Gastroesophageal sphincter (tissue), 4 donors: ENCODE measurements at regions not wholly inside any gene's neighbourhood (a gene's known extent, or its start where the extent isn't known, plus 50 kb on each side); places are given as distances from the start of the nearest gene placed in this dataset.

ENCODE experiments used
- ATAC-seq: fragments of 150-250 bp; one replicate; pipeline ENCODE4 v1.9.1; 2016; ENCODE audit warnings: mild to moderate bottlenecking, moderate library complexity
- H3K27ac ChIP-seq, 4 donors: fragments of 200-600 bp; sonication (generic) in 3 of 4; 1 replicate in 3 of 4; 2 replicates in 1 of 4; pipeline ENCODE4 v1.5.1; 2016 to 2019
- H3K27me3 ChIP-seq: fragments of 200-600 bp; sonication (generic); one replicate; pipeline ENCODE4 v1.5.1; 2019
- H3K36me3 ChIP-seq, 2 donors: fragments of 200-600 bp; sonication (generic); one replicate each; pipeline ENCODE4 v1.5.1; 2019; ENCODE audit warnings: control low read depth in 1 of 2
- H3K4me1 ChIP-seq, 3 donors: fragments of 200-600 bp; sonication (generic); 1 replicate in 2 of 3; 2 replicates in 1 of 3; pipeline ENCODE4 v1.5.1; 2016 to 2019; ENCODE audit warnings: control low read depth in 2 of 3
- H3K4me3 ChIP-seq, 2 donors: fragments of 200-600 bp; sonication (generic); one replicate each; pipeline ENCODE4 v1.5.1; 2019; ENCODE audit warnings: mild to moderate bottlenecking in 1 of 2, moderate library complexity in 1 of 2
- H3K9me3 ChIP-seq, 3 donors: fragments of 200-600 bp; sonication (generic); one replicate each; pipeline ENCODE4 v1.5.1; 2017 to 2019; ENCODE audit warnings: control low read depth in 2 of 3
- CTCF ChIP-seq, 4 experiments: fragments of 200-600 bp in 2 of 4; fragments of 450-650 bp in 2 of 4; sonication (generic) in 1 of 4; IDR thresholded peaks; one replicate each; pipeline ENCODE4 v1.5.1; 2017 to 2019; ENCODE audit warnings: antibody characterized with exemption in 4 of 4, mild to moderate bottlenecking in 2 of 4, moderate library complexity in 2 of 4
- EP300 ChIP-seq: sonication (generic); formaldehyde crosslinking; IDR thresholded peaks from one replicate; pipeline ENCODE4 v1.6.1; 2017; ENCODE audit warnings: antibody characterized with exemption, mild to moderate bottlenecking
- POLR2A ChIP-seq, 2 donors: fragments of 450-650 bp; IDR thresholded peaks; one replicate each; pipeline ENCODE4 v1.6.1; 2017; ENCODE audit warnings: antibody characterized with exemption in 2 of 2, mild to moderate bottlenecking in 2 of 2, moderate library complexity in 1 of 2
- POLR2AphosphoS5 ChIP-seq: sonication (generic); formaldehyde crosslinking; IDR thresholded peaks from one replicate; pipeline ENCODE4 v1.6.1; 2017; ENCODE audit warnings: antibody characterized with exemption
- WGBS, 2 donors: methylation state at CpG; one replicate each; pipeline ENCODE4 v1.1.5; 2018; ENCODE audit warnings: low coverage in 1 of 2; 5-methylcytosine and 5-hydroxymethylcytosine counted together

GRCh38 chr2:152250421-152251100, 75.0 kb upstream of the STAM2 start:
- Histone ChIP-seq H3K9me3 (no peaks in the 10 kb centered on the region), H3K4me3 (no peak overlapping the region), H3K27me3 (no peaks in the 10 kb centered on the region), H3K4me1 (peaks cover 0 to 10% (median 0%) of the 10 kb centered on the region in 3 donors), H3K36me3 (no peaks in the 10 kb centered on the region), H3K27ac (no peak overlapping the region)
- 60 to 94% methylated on average over 2 to 3 of the region's 3 CpGs for WGBS, 2 donors
- TF ChIP-seq POLR2AphosphoS5 (no peak), EP300 (no peak), CTCF (IDR thresholded peaks at IDR 0.05) (no peak), POLR2A (IDR thresholded peaks at IDR 0.05) (no peak)
- no peak for ATAC-seq

GRCh38 chr2:152251211-152251610, 75.6 kb upstream of the STAM2 start:
- ATAC-seq, result no peak
- Histone ChIP-seq H3K36me3 (no peaks in the 10 kb centered on the region), H3K4me3 (no peak overlapping the region), H3K27ac (no peak overlapping the region), H3K27me3 (no peaks in the 10 kb centered on the region), H3K4me1 (peaks cover 0 to 5% (median 0%) of the 10 kb centered on the region in 3 donors), H3K9me3 (no peaks in the 10 kb centered on the region)
- 31 to 39% methylated on average over 3 of the region's 3 CpGs for WGBS, 2 donors
- no peak for TF ChIP-seq POLR2AphosphoS5
- TF ChIP-seq POLR2A (IDR thresholded peaks at IDR 0.05), result no peak
- TF ChIP-seq CTCF (IDR thresholded peaks at IDR 0.05), result no peak
- TF ChIP-seq EP300, result no peak

GRCh38 chr2:152251811-152252210, 76.2 kb upstream of the STAM2 start:
- no peak for ATAC-seq

GRCh38 chr2:152254486-152254885, 78.9 kb upstream of the STAM2 start:
- no peaks in the 10 kb centered on the region for H3K9me3 ChIP-seq
- TF ChIP-seq POLR2A (IDR thresholded peaks at IDR 0.05) (no peak), EP300 (no peak), POLR2AphosphoS5 (no peak), CTCF (IDR thresholded peaks at IDR 0.05) (no peak)
- H3K27ac ChIP-seq, result no peak overlapping the region
- no peak overlapping the region for H3K4me3 ChIP-seq
- WGBS, 2 donors, result 89 to 96% methylated on average over 3 of the region's 3 CpGs
- H3K36me3 ChIP-seq, result no peaks in the 10 kb centered on the region
- H3K27me3 ChIP-seq, result no peaks in the 10 kb centered on the region
- no peak for ATAC-seq
- H3K4me1 ChIP-seq, result no peaks in the 10 kb centered on the region

More at GRCh38 chr2:152251811-152252210, 76.2 kb upstream of the STAM2 start:
- H3K36me3 ChIP-seq, result no peaks in the 10 kb centered on the region
- H3K4me3 ChIP-seq, result no peak overlapping the region
- H3K4me1 ChIP-seq, result no peaks in the 10 kb centered on the region
- WGBS, 2 donors, result 68 to 75% methylated on average over 2 of the region's 2 CpGs
- no peak for TF ChIP-seq CTCF (IDR thresholded peaks at IDR 0.05)
- TF ChIP-seq POLR2AphosphoS5, result no peak
- no peak for TF ChIP-seq EP300
- TF ChIP-seq POLR2A (IDR thresholded peaks at IDR 0.05), result no peak
- no peaks in the 10 kb centered on the region for H3K9me3 ChIP-seq
- H3K27me3 ChIP-seq, result no peaks in the 10 kb centered on the region
- no peak overlapping the region for H3K27ac ChIP-seq

GRCh38 chr2:152254976-152255375, 79.4 kb upstream of the STAM2 start:
- ATAC-seq, result no peak
- Histone ChIP-seq H3K27ac (no peak overlapping the region), H3K4me3 (no peak overlapping the region), H3K36me3 (no peaks in the 10 kb centered on the region), H3K4me1 (no peaks in the 10 kb centered on the region), H3K9me3 (no peaks in the 10 kb centered on the region), H3K27me3 (no peaks in the 10 kb centered on the region)
- no peak for TF ChIP-seq POLR2AphosphoS5
- TF ChIP-seq CTCF (IDR thresholded peaks at IDR 0.05), result no peak
- TF ChIP-seq EP300, result no peak
- TF ChIP-seq POLR2A (IDR thresholded peaks at IDR 0.05), result no peak
- WGBS, 2 donors, result 92 to 100% methylated on average over 1 of the region's 1 CpG
